ENCODE measurements at regions not wholly inside any gene's neighbourhood (a gene's known extent, or its start where the extent isn't known, plus 50 kb on each side); places are given as distances from the start of the nearest gene placed in this dataset.

DNA sequence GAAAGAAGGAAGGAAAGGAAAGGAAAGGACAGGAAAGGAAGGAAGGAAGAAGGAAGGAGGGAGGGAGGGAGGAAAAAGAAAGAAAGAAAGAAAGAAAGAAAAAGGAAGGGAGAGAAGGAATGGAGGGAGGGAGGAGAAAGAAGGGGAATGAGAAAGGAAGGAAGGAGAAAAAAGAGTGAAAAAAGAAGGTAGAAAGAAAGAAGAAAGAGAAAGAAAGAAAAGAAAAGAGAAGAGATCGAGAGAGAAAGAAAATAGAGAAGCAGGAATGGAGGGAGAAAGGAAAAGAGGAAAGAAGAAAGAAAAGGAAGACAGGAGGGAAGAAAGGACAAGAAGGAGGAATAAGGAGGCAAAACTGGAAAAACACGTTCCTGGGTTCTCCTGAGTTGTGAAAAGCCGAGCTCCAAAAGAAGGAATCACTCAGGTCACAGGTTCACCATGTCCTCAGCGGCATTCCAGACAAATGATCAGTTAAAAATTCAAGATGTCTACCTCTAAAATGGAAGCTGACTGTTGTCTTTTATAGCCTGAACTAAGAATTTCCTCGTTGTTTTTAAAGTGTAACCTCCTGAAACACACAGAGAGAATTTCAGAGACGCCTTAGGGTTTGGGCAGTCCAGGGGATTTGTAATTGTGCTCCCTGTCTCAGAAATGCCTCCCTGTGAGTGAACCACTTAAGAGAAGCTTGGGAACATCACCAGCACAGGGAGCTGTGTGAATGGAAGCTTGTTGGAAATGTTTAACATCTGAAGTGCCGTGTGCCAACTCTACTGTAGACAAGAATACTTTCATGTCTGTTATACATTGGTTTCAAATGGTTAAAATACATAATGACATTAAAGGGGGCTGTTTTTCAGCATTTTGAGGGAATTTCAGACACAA, 80.7 kb downstream of the INHBA start:
- no peak overlapping the region for H3K4me3 ChIP-seq (replicated peaks; ENCODE audit: low read depth, low read length)
- no peak for TF ChIP-seq CTCF (IDR thresholded peaks at IDR 0.05; ENCODE audit: low read depth, low read length, missing control alignments)

DNA sequence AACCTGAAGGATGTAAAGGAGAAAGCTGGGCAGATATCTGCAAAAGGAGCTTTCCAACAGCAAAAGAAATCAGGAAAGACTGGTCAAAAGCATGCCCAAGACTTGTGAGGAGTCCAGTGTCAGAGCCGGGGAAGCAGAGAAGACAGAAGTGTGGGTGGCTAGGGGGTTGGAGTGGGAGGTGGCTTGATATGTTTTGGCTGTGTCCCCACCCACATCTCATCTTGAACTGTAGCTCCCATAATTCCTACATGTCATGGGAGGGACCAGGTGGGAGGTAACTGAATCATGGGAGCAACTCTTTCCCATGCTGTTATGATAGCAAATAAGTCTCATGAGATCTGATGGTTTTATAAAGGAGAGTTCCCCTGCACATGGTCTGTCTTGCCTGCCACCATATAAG, 84.9 kb downstream of the INHBA start:
- H3K4me3 ChIP-seq (replicated peaks; ENCODE audit: low read depth, low read length), result no peak overlapping the region
- no peak for TF ChIP-seq CTCF (IDR thresholded peaks at IDR 0.05; ENCODE audit: low read depth, low read length, missing control alignments)
- no peak for DNase-seq (ENCODE audit: extremely low read depth, low read depth)

More for the DNA sequence above, 80.7 kb downstream of the INHBA start:
- DNase-seq (ENCODE audit: extremely low read depth, low read depth), result no peak

DNA sequence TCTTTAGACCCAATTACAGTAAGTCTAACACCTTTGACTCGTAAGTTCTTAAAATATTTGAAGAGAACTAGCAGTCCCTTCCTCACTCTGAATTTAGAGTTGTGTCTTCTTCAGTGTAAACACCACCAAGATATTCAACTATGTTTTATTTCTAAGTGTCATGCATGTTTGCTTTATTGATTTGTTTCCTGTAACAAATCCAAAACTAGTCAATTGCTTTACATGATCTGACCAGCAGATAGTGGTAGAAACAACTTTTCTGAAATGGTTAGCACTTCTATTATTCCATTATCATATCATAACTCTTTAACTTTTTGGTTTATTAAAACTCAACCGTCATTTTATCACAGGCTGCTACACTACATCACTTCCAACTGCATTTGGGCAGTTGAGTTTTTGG, 90.1 kb downstream of the INHBA start:
- no peak for TF ChIP-seq CTCF (IDR thresholded peaks at IDR 0.05; ENCODE audit: low read depth, low read length, missing control alignments)
- no peak overlapping the region for H3K4me3 ChIP-seq (replicated peaks; ENCODE audit: low read depth, low read length)
- DNase-seq (ENCODE audit: extremely low read depth, low read depth), result no peak

DNA sequence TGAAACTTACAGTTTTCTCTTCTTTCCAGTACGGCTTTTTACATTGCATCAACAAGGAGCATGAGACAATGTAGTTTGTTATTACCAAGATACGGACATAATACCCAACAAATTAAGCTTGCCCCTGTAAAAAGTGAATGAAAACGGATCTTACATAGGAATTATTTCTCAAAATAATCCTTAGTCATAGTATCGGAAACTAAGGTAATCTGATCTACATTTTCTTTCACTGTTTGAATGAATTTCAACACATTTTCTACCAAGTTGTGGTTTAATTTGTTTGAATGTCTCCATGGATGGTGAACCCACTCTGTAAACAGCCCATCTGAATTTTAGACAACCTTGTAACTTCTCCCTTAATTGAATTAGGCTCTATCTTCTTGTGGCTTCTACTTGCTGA, 90.5 kb downstream of the INHBA start:
- no peak overlapping the region for H3K4me3 ChIP-seq (replicated peaks; ENCODE audit: low read depth, low read length)
- no peak for TF ChIP-seq CTCF (IDR thresholded peaks at IDR 0.05; ENCODE audit: low read depth, low read length, missing control alignments)
- DNase-seq (ENCODE audit: extremely low read depth, low read depth), result no peak

DNA sequence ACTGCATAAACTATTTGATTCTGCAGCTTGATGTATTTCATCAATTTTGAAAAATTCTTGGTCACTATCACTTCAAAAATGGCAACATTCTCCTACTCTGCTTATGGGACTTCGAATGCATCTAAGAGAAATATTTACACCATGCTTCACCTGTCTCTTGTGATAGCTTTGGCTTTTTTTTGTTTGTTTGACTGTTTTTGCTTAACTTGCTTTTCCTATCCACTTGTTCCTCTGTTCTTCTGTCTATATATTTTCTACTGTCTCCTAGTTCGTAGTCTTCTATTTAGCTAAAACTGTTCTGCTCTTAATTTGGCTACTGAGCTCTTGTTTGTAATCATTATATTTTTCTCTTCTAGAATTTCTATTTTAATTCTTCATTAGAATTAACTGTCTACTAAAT, 94.4 kb downstream of the INHBA start:
- no peak for DNase-seq (ENCODE audit: extremely low read depth, low read depth)
- no peak for TF ChIP-seq CTCF (IDR thresholded peaks at IDR 0.05; ENCODE audit: low read depth, low read length, missing control alignments)
- no peak overlapping the region for H3K4me3 ChIP-seq (replicated peaks; ENCODE audit: low read depth, low read length)

DNA sequence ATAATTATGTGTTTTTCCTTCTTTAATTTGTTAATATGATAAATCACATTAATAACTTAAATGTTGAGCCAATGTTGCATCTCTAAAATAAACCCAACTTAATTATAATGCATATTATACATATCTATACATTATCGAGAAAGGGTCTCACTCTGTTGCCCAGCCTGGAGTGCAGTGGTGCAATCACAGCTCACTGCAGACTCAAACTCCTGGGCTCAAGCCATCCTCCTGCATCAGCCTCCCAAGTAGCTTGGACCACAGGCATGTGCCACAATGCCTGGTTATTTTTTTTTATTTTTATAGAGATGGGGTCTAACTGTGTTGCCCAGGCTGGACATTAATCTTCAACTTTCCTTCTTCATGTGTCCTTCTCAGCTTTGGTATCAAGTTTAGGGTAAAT, 98.9 kb downstream of the INHBA start:
- no peak for TF ChIP-seq CTCF (IDR thresholded peaks at IDR 0.05; ENCODE audit: low read depth, low read length, missing control alignments)
- no peak for DNase-seq (ENCODE audit: extremely low read depth, low read depth)

More for the DNA sequence above, 98.9 kb downstream of the INHBA start:
- H3K4me3 ChIP-seq (replicated peaks; ENCODE audit: low read depth, low read length), result no peak overlapping the region

Data from HFF-Myc (cell line).